ENCODE measurements at regions not wholly inside any gene's neighbourhood (a gene's known extent, or its start where the extent isn't known, plus 50 kb on each side); places are given as distances from the start of the nearest gene placed in this dataset.

DNA sequence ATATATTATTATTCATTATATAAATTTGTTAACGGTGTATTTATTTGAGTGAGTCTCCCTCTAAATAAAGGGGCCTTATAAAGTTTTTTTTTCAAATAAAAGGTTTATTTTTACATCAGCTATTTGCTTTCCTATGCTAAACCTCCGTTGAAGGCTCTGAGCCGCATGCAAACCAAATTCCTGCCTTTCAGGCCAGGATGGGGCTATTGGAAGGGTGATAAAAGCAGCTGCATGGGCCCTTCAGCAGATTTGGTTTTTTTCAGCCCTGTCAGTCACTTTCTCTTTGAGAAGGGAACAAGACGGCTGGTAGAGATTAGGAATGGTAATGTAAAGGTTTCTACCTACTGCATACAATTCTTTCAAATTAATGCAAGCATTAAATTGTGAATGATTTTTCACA is 244.2 kb downstream of the WNT5A start:
- DNase-seq (ENCODE audit: low read depth in 3 of 3) = no peak

DNA sequence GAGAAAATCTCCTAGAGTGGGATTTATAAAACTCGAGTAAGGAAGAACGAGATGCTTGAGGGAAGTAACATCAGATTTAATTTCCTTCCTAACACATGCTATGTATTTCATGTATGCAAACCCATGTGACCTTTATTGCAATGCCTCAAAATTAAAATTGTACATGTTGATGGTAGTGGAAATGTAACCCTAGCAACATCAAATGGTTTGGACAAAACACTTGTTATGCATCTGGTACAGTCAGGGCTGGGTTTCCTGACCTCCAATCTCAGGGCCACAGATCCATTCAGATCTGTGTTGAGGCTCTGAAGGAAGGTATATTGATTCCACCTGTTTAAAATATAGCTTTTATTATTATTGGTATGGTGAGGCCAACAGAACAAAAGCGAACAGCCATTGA is 246.0 kb downstream of the WNT5A start:
- DNase-seq (ENCODE audit: low read depth in 3 of 3) = no peak

DNA sequence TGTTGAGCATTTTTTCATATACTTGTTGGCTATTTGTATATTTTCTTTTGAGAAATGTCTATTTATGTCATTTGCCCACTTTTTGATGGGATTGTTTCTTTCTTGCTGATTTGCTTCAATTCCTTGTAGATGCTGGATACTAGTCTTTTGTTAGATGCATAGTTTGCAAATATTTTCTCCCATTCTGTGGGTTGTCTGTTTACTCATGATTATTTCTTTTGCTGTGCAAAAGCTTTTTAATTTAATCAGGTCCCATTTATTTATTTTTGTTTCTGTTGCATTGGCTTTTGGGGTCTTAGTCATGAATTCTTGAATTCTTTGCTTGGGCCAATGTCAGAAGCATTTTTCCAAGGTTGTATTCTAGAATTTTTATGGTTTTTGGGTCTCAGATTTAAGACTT is 251.7 kb downstream of the WNT5A start:
- DNase-seq (ENCODE audit: low read depth in 3 of 3) = no peak

DNA sequence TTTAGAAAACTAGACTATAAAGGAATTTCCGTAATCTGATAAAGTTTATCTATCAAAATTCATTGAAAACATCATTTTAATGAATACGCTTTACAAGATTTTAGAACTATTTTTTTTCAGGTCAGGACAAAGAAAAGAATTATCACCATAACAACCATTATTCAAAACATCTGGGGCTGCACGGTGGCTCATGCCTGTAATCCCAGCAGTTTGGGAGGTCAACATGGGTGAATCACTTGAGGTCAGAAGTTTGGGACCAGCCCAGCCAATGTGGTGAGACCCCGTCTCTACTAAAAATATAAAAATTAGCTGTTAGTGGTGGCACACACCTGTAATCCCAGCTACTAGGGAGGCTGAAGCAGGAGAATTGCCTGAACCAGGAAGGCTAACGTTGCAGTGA is 260.4 kb downstream of the WNT5A start:
- no peak for DNase-seq (ENCODE audit: low read depth in 3 of 3)

DNA sequence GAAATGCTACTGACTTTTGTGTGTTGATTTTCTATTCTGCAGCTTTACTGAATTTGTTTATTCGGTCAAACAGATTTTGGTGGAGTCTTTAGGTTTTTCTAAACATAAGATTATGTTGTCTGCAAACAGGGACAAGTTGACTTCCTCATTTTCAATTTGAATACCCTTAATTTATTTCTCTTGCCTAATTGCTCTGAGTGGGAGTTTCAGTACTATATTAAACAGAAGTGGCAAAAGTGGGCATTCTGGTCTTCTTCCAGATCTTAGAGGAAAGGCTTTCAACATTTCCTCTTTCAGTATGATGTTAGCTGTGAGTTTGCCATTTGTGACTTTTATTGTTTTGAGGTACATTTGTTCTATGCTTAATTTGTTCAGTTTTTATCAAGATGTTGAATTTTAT is 268.5 kb downstream of the WNT5A start:
- no peak for DNase-seq (ENCODE audit: low read depth in 3 of 3)

DNA sequence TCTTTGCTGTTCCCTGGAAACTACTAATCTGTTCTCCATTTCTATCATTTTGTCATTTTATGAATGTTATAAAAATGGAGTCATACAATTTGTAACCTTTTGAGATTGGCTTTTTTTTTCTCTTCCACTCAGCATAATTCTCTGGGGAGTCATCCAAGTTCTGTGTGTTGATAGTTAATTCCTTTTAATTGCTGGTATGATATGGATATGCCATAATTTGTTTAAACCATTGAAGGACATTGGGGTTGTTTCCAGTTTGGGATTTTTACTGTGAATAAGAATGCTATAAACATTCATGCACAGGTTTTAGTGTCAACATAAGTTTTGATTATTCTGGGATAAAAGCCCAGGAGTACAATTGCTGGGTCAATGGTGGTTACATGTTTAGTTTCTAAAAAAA is 279.4 kb downstream of the WNT5A start:
- DNase-seq (ENCODE audit: low read depth in 3 of 3) = no peak

DNA sequence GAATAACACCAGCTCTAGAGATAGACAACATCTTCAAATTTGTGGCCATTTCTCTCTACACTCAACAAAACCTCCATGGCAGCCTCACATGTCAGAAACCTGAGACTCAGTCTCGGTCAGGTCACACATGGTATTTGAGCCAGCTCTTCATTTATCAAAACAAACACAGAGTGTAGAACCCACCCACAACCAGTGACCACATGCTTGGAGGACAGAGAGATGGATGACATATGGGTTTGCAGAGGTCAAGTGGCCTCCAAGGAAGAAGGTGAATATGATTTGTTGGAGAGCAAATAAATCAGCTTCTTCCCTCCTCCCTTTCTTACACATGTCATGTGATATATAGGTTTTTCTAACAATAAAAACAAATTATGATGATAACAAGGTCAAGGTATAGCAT is 278.1 kb upstream of the LRTM1 start:
- no peak for DNase-seq (ENCODE audit: low read depth in 3 of 3)

DNA sequence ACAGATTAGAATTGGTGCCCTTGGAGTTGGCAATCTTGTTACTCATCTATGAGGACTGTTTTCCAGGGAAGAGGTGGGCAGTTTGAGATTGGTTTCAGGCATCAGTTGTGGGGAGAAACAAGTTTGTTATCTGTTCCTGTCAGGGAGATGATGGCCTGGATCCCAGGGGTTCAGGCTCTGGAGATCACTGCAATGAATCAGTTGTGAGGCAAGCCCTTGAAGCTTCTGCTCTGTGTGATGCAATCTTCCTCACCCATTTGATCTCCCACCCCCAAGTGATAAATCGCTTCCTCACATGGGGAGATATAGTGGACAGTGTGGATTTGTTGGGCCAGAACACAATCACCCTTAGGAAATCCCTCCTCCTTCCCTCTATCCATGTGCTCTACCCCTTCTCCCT is 276.6 kb upstream of the LRTM1 start:
- DNase-seq (ENCODE audit: low read depth in 3 of 3) = no peak

DNA sequence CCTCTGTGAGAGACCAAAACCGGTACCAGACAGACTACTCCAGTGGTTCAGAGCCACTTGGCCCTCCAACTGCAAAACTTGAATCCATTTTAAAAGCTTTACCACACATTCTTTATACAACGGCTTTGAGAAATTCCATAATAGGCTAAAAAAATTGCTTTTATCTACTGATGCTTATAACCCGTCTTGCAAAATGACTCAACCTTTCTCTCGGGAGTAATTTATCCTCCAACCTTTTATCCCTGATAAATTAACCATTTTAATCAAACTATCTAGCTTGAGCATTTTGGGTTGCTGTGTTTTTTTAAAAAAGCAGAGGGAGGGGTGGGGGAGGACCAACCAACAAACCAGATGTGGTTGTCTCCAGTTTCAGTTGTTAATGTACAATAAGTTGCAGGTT is 275.7 kb upstream of the LRTM1 start:
- DNase-seq (ENCODE audit: low read depth in 3 of 3) = no peak

DNA sequence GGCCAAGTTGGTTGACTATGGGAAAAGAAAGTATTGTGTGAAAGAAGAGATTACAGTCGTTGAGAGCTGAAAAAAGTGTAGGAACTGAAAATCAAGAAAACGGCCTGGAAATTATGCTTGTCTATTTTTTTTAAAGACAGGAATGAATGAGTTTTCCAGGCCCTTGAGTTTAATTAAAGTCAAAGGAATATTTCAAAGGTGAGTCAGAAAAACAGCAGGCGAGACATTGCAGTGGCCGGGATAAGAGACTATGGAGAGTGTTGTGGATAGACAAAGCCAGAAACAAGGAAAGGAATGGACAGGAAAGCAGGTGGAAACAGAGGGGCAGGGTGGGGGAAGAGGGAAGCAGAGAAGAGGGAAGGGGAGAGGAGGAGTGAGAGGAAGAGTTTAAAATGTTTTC is 275.1 kb upstream of the LRTM1 start:
- DNase-seq (ENCODE audit: low read depth in 3 of 3) = no peak

DNA sequence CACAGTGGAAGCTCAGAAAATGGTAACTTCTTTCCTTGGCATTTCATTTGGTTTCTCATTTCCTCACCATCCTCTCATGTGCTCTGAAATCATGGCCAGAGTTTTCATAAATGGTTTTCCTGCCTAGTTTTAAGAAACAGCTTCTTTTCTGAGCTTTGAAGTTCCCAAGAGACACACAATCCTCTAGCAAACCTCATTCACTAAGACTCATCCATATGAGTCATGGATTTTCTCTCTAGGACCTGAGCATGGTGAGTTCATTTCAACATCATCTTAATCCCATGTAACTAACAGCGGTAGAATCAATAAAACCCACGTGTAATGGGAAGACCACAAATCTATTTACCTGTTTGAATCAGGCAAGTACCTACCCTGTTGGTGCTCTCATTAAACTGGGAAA is 274.5 kb upstream of the LRTM1 start:
- DNase-seq (ENCODE audit: low read depth in 3 of 3) = no peak

DNA sequence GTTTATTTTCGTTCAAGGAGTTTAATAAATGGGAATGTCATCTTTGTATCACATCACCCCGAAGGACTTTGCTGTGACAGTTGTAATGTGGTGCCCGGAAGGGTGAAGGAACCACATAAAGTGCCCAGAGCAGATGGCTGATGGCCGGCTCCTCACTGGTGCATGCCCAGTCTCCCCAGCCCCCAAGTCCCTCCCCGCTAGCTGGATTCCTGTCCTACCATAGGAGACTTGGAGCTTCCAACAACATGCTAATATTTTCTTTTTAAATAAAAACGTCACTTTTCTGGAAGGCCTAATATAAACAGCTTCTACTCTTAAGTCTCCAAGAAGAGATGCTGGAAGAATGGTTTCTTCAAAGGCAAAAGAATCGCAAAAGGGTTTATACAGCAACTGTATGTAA is 273.9 kb upstream of the LRTM1 start:
- no peak for DNase-seq (ENCODE audit: low read depth in 3 of 3)

DNA sequence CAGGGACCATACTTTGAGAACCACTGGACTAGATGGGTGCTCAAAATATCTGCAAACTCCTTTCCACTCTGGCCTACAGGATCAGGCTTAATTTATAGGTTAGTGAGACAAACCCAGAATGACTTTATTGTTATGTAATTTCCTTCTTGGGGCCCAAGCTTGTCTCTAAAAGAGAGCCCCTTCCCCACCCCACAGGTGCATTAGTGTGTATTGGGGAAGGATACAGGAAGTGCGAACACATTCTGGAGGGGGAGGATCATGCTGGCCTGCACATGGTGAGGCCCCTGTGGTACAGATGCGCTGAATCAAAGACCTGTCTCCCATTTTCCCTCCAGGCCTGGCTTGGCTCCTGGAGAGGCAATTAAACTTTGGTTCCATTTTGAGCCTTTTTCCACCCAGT is 273.0 kb upstream of the LRTM1 start:
- DNase-seq (ENCODE audit: low read depth in 3 of 3) = no peak

DNA sequence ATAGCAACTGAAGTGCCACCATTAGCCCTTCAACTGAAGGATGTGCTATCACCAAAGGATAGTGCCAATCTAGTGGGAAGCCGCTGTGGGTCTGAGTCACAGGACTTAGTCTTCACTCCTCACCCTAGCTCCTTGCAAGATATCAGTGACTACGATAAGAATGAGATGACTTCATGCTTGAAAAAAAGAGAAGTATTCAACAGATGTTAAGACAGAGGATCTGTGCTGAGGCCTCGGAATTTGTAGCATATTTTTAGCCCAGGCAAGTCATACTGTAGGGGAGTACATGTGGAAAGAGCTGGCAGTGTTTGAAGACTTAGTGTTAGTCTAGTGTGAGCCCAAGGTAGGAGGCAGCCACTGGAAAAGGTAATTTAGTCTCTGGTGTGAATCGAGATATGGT is 270.7 kb upstream of the LRTM1 start:
- no peak for DNase-seq (ENCODE audit: low read depth in 3 of 3)

DNA sequence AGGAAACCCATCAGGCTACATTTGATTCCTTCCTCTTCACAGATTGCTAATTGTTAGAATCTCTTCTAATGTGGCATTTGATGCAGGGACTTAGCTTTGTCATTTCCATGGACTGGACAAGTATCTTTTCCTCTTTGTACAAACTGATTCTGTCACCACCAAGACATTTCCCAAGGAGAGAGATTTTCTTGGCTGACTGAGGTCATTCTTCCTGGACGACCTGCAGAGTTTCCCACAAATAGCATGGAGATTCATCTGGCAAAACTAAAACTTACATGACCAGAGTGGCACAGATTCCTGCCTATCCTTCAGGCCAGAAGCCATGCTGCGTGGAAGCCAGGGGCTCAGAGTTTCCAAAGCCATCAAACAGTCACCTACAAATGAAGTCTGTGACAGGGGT is 269.2 kb upstream of the LRTM1 start:
- no peak for DNase-seq (ENCODE audit: low read depth in 3 of 3)

DNA sequence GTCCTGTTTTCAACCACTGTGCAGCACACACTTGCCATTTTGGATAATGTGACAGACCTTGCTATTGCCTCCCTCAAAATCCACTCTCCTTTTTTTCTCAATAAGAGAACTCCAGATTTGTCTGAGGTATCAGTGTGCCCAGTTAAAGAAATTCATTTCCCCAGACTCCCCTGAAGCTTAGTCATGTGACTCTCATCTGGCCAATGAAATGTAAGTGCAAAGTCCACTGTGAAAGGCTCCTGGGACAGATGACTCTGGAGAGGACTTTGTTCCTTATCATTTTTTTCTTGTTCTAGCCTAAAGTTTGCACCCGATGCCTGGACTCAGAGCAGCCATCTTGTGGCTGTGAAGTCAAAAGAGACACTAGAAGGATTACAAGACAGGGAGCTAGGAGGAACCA is 268.6 kb upstream of the LRTM1 start:
- DNase-seq (ENCODE audit: low read depth in 3 of 3) = no peak

DNA sequence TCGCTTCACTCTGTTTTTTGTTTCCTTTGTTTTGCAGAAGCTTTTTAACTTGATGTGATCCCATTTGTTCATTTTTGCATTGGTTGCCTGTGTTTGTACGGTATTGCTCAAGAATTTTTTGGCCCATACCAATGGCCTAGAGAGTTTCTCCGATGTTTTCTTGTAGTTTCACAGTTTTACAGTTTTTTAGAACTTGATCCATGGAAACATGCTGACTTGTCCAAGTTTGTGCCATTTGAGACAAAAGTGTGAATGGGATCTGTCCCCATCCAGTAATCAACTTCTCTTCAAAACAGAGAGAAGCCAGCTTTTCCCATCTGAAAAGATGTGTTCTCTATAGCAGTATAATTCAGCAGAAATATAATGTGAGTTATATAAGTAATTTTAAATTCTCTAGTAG is 266.5 kb upstream of the LRTM1 start:
- DNase-seq (ENCODE audit: low read depth in 3 of 3) = no peak

DNA sequence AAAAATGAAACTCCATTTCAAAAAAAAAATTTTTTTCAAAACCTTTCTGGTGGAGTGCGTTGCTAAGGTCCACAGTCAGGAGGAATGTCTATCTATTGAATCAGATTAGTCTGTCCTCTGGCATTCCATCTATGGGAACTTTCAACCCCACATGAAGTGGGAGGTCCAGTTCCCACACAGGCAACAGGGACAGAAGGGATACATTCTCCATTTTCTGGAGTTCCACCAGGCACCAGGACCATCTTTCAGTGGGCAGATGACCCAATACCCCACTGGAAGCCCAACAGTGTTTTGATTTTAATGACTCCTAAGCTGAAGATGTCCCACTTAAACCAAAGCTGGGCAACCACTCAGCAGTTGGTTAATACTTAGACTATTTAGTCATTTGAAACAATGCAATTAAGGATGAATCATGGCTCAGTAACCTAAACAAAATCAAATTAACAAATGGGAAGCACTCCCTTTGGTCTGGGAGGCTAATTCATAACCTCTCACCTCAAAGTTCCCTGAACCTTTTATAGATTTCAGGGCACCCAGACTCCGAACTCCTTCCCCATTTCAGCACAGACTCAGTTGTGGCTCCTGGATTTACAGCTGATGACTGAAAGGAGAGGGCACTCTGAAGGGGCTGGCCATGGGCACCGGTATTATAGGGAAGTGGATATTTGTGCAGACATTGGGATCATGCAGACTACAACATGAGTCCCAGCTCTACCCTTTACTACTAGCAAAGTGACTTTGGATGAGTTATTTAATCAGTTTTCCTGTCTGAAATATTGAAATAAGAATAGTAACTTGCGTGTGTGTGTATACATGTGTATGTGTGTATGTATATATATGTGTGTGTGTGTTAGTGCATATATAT is 264.3 kb upstream of the LRTM1 start:
- DNase-seq (ENCODE audit: low read depth in 3 of 3) = no peak

DNA sequence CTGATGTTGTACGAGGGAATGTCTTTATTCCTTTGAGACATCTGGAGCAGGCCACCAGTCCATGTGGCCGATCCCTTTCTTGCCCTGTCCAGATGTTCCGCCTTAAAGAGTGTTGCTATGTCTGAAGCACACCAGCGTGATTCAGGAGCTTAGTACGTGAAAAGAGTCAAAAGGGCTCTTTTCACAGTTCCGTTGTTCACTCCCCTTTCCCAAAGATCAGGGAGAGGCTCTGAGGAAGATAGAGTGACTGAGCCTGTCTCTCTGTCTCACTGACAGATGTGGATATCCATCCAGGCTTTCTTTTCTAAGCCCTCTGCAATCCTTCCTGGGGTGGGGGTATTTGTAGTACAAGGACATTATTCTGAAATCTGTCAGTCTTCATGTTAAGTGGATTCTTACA is 262.5 kb upstream of the LRTM1 start:
- DNase-seq (ENCODE audit: low read depth in 3 of 3) = no peak

DNA sequence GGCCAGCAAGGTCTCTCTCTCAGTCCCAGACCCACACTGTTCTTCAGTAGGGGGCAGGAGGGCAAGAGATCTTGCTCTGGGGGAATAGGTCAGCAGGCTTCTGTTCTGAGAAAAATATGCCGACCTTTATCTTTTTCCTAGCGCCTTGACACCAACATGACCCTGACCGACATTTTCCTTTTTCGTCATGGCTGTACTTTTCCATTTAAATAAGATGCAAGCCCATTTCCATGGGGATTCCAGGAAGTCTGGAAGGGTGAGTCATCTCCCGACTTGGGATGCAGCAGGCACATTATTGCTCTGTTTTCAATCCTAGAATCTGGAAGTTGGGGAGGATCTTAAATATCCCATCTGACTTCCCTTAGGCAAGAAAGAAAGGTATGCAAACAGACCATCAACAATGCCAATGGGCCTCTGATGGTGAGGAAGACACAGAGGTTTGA is 261.5 kb upstream of the LRTM1 start:
- DNase-seq (ENCODE audit: low read depth in 3 of 3) = no peak

DNA sequence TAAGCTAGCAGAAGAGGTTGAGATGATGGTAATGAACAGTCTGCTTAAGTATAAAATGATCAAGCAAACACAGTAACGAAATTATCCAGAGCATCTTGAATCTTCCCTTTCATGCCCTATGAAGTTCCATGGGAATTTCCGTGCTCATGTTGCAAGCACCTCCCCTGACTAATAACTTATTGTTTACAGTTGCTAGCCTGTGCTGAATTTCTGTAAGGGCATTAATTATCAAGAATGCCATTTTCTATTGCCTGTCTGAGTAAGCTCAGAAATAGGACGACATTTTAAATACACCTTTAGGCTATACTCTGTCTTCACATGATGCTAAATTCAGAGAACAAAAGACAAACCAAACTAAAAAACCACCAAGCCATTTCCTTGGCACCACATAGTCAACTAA is 257.5 kb upstream of the LRTM1 start:
- no peak for DNase-seq (ENCODE audit: low read depth in 3 of 3)

DNA sequence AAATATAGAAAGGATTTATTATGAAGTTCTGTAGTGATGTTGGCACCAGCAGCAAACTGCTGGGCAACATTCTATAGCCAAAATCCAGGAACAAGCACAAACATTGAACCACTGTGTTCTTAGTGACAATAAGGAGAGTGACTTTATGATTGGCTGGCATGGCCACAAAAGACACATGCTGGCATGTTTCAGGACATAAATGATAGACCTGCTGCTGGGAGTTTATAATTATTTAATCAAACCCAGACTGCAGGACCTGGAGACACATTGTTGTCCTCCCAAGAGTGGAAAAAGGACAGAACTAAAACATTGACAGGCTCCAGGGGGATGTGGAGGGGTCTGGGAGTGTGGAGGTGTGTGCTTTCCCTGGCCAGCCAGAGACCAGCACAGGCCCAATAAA is 255.3 kb upstream of the LRTM1 start:
- no peak for DNase-seq (ENCODE audit: low read depth in 3 of 3)

DNA sequence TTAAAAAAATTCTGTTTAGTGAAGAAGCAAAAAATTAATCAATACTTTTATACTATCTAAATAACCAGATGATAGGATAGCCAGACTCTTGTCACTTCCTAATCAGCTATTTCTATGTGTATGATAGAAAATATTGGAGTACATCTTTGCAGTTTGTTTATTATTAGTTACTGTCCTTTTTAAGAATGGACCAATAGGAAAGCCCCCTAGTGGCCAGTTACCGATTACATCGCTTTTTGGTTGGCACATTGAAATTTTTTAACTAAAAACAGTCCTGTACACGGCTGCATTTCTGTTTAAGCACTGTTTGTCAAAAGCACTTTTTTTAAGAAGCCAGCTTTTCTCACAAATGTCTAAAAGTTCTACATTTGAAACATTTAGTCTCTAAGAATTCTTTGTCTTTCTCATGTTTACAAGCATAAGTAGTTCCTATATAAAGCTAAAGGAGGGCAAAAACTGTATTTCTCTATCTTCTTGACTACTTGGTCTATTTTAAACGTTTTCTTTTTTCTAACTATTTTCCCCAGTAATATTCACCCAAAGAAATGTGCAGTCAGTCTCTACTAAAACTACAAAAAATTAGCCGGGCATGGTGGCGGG is 253.2 kb upstream of the LRTM1 start:
- DNase-seq (ENCODE audit: low read depth in 3 of 3) = no peak

DNA sequence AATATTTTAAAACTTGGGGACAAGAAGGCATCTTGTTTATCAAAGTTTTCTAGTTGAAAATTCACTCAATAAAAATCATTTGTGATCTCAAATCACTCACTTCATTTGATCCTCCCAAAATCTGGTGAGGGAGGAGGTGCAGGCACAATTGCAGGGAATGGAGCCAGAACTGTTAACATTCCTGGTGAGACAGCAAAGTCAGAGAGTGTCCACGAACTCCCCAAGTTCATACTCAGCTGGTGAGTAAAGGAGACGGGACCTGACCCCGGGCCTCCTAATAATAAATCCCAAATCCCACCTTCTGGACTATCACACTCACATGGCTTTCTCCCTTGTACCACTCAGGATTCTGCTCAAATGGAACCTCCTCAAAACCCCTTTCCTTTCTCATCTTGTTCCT is 252.3 kb upstream of the LRTM1 start:
- DNase-seq (ENCODE audit: low read depth in 3 of 3) = no peak
